Neural cell (in vitro differentiated cells): ENCODE measurements at regions not wholly inside any gene's neighbourhood (a gene's known extent, or its start where the extent isn't known, plus 50 kb on each side); places are given as distances from the start of the nearest gene placed in this dataset.

Experiments
- H2AFZ ChIP-seq: fragments of 200-600, 300-800 bp; sonication (generic), shearing (Covaris generic); 2 replicates; pipeline ENCODE4 v1.6.0; 2014; ENCODE audit warnings: low read depth, mild to moderate bottlenecking, antibody characterized with exemption, low read length, moderate library complexity
- H3F3A ChIP-seq: fragments of 200-600 bp; shearing (Covaris generic); 2 replicates; pipeline ENCODE4 v1.6.1; 2016; ENCODE audit warnings: mild to moderate bottlenecking, moderate library complexity, mixed read lengths, antibody characterized with exemption, low read length; ENCODE audit not compliant: insufficient read depth, poor library complexity, severe bottlenecking
- H3K27ac ChIP-seq: fragments of 200-600, 300-800 bp; sonication (generic), shearing (Covaris generic); 2 replicates; pipeline ENCODE4 v1.5.1; 2014; ENCODE audit warnings: mild to moderate bottlenecking, low read length, moderate library complexity
- H3K27me3 ChIP-seq: fragments of 300-800, 200-600 bp; sonication (generic), shearing (Covaris generic); 2 replicates; pipeline ENCODE4 v1.6.0; 2014; ENCODE audit warnings: mild to moderate bottlenecking, low read depth, low read length, moderate library complexity; ENCODE audit not compliant: insufficient read depth
- H3K36me3 ChIP-seq: fragments of 300-800, 200-600 bp; sonication (generic), shearing (Covaris generic); 2 replicates; pipeline ENCODE4 v1.5.1; 2014; ENCODE audit warnings: mild to moderate bottlenecking, antibody characterized with exemption, low read length, moderate library complexity; ENCODE audit not compliant: insufficient read depth
- H3K4me2 ChIP-seq: fragments of 300-800, 200-600 bp; sonication (generic), shearing (Covaris generic); 2 replicates; pipeline ENCODE4 v1.6.0; 2014; ENCODE audit warnings: mild to moderate bottlenecking, low read length
- H3K4me3 ChIP-seq: fragments of 300-800, 200-600 bp; sonication (generic), shearing (Covaris generic); 2 replicates; pipeline ENCODE4 v1.5.1; 2014; ENCODE audit warnings: mild to moderate bottlenecking, low read length, moderate library complexity
- H3K79me2 ChIP-seq: fragments of 200-600 bp; shearing (Covaris generic); replicated peaks from 2 replicates; pipeline ENCODE4 v1.6.0; 2014; ENCODE audit warnings: mild to moderate bottlenecking, low read length, moderate library complexity; ENCODE audit not compliant: insufficient read depth
- H3K9ac ChIP-seq: fragments of 300-800, 200-600 bp; sonication (generic), shearing (Covaris generic); 2 replicates; pipeline ENCODE4 v1.6.1; 2016; ENCODE audit warnings: mild to moderate bottlenecking, low read length, mixed read lengths
- H3K9me2 ChIP-seq: fragments of 200-600 bp; shearing (Covaris generic); 2 replicates; pipeline ENCODE4 v1.6.1; 2016; ENCODE audit warnings: mild to moderate bottlenecking, low read length, mixed read lengths; ENCODE audit not compliant: insufficient read depth
- H3K9me3 ChIP-seq: fragments of 200-600, 300-800 bp; sonication (generic), shearing (Covaris generic); 2 replicates; pipeline ENCODE4 v1.6.1; 2016; ENCODE audit warnings: mild to moderate bottlenecking, mixed run types, low read length, moderate library complexity, mixed read lengths
- H4K20me1 ChIP-seq: fragments of 200-600 bp; shearing (Covaris generic); 2 replicates; pipeline ENCODE4 v1.6.1; 2016; ENCODE audit warnings: mild to moderate bottlenecking, mixed run types; ENCODE audit not compliant: insufficient read depth
- EP300 ChIP-seq: fragments of 450-650 bp; conservative IDR thresholded peaks from 2 replicates; pipeline ENCODE4 v1.6.1; 2014; ENCODE audit warnings: antibody characterized with exemption, mild to moderate bottlenecking, moderate library complexity; ENCODE audit not compliant: poor library complexity, severe bottlenecking
- EZH2 ChIP-seq: fragments of 200-600, 300-800 bp; shearing (Covaris generic), sonication (generic); IDR thresholded peaks from 2 replicates; pipeline ENCODE4 v1.6.1; 2014; ENCODE audit warnings: antibody characterized with exemption, low read length, borderline replicate concordance, mild to moderate bottlenecking; ENCODE audit not compliant: insufficient read depth, poor library complexity, severe bottlenecking
- MXI1 ChIP-seq: fragments of 450-650 bp; conservative IDR thresholded peaks from 2 replicates; pipeline ENCODE4 v1.6.1; 2014; ENCODE audit warnings: antibody characterized with exemption, mild to moderate bottlenecking; ENCODE audit not compliant: poor library complexity, severe bottlenecking
- POLR2AphosphoS5 ChIP-seq: IDR thresholded peaks from 2 replicates; pipeline ENCODE4 v1.6.1; 2012
- RAD21 ChIP-seq: fragments of 450-650 bp; conservative IDR thresholded peaks from 2 replicates; pipeline ENCODE4 v1.6.1; 2014; ENCODE audit warnings: antibody characterized with exemption, mild to moderate bottlenecking, moderate library complexity
- SMC3 ChIP-seq: fragments of 450-650 bp; conservative IDR thresholded peaks from 2 replicates; pipeline ENCODE4 v1.6.1; 2014; ENCODE audit warnings: antibody characterized with exemption, mild to moderate bottlenecking, moderate library complexity; ENCODE audit not compliant: poor library complexity
- TAF1 ChIP-seq: IDR thresholded peaks from 2 replicates; pipeline ENCODE4 v1.6.1; 2012; ENCODE audit warnings: low read depth
- TF ChIP-seq, protein P1 (sequence below): IDR thresholded peaks from 2 replicates; pipeline ENCODE4 v1.6.1; 2012; ENCODE audit warnings: borderline replicate concordance
- TF ChIP-seq, protein P2 (sequence below): fragments of 450-650 bp; IDR thresholded peaks from 2 replicates; pipeline ENCODE4 v1.5.1; 2014; ENCODE audit warnings: antibody characterized with exemption, mild to moderate bottlenecking, moderate library complexity; ENCODE audit not compliant: poor library complexity, severe bottlenecking

DNA sequence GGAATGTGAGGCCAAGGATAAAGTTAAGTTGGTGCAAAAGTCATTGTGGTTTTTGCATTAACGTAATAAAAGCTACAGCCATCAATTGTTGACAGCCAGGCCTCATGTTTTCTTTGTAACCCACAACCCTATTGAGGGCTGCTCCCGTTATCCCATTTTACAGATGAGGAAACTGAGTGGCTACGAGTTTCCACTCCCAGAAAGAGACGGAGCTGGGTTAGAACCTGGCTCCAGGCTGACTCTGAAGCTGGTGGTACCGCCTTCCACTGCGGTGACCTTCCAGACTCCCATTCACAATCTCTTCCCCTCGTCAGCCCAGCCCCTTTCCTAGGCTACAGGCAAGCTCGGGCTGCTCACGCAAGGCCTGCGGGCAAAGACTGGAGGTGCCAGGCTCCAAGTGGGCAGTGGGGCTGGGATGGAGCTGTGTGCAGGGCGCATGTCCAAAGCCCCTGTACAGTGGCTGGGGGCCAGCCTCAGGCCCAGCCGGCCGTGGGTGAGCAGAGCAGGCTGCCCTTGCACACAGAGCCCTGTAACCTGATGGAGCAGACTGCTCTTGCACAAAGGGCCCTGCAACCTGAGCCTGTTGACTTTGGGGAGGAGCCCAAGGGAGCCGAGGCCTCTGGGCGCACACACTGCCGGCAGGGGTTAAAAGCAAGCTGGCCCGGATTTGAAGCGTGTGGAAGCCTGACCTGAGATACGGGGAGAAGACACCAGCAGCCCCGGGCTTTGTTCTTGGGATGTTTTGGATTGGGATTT lies 97.4 kb upstream of the TMPRSS2 start:
- Histone ChIP-seq H3K4me2 (no peak overlapping the region), H3K36me3 (no peaks in the 10 kb centered on the region), H3K9me2 (no peaks in the 10 kb centered on the region), H3K79me2 (no peaks in the 10 kb centered on the region), H3K27ac (no peak overlapping the region), H2AFZ (no peak overlapping the region), H3K27me3 (no peaks in the 10 kb centered on the region), H3F3A (no peaks in the 10 kb centered on the region), H3K9ac (no peak overlapping the region), H3K9me3 (no peaks in the 10 kb centered on the region), H3K4me3 (no peak overlapping the region), H4K20me1 (no peaks in the 10 kb centered on the region)
- TF ChIP-seq, protein P1, sequence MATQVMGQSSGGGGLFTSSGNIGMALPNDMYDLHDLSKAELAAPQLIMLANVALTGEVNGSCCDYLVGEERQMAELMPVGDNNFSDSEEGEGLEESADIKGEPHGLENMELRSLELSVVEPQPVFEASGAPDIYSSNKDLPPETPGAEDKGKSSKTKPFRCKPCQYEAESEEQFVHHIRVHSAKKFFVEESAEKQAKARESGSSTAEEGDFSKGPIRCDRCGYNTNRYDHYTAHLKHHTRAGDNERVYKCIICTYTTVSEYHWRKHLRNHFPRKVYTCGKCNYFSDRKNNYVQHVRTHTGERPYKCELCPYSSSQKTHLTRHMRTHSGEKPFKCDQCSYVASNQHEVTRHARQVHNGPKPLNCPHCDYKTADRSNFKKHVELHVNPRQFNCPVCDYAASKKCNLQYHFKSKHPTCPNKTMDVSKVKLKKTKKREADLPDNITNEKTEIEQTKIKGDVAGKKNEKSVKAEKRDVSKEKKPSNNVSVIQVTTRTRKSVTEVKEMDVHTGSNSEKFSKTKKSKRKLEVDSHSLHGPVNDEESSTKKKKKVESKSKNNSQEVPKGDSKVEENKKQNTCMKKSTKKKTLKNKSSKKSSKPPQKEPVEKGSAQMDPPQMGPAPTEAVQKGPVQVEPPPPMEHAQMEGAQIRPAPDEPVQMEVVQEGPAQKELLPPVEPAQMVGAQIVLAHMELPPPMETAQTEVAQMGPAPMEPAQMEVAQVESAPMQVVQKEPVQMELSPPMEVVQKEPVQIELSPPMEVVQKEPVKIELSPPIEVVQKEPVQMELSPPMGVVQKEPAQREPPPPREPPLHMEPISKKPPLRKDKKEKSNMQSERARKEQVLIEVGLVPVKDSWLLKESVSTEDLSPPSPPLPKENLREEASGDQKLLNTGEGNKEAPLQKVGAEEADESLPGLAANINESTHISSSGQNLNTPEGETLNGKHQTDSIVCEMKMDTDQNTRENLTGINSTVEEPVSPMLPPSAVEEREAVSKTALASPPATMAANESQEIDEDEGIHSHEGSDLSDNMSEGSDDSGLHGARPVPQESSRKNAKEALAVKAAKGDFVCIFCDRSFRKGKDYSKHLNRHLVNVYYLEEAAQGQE = no peak
- TF ChIP-seq MXI1 = no peak
- TF ChIP-seq POLR2AphosphoS5 = no peak
- no peak for TF ChIP-seq RAD21
- TF ChIP-seq, protein P2, sequence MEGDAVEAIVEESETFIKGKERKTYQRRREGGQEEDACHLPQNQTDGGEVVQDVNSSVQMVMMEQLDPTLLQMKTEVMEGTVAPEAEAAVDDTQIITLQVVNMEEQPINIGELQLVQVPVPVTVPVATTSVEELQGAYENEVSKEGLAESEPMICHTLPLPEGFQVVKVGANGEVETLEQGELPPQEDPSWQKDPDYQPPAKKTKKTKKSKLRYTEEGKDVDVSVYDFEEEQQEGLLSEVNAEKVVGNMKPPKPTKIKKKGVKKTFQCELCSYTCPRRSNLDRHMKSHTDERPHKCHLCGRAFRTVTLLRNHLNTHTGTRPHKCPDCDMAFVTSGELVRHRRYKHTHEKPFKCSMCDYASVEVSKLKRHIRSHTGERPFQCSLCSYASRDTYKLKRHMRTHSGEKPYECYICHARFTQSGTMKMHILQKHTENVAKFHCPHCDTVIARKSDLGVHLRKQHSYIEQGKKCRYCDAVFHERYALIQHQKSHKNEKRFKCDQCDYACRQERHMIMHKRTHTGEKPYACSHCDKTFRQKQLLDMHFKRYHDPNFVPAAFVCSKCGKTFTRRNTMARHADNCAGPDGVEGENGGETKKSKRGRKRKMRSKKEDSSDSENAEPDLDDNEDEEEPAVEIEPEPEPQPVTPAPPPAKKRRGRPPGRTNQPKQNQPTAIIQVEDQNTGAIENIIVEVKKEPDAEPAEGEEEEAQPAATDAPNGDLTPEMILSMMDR = no peak
- no peak for TF ChIP-seq TAF1
- TF ChIP-seq EZH2 = no peak
- no peak for TF ChIP-seq SMC3

DNA sequence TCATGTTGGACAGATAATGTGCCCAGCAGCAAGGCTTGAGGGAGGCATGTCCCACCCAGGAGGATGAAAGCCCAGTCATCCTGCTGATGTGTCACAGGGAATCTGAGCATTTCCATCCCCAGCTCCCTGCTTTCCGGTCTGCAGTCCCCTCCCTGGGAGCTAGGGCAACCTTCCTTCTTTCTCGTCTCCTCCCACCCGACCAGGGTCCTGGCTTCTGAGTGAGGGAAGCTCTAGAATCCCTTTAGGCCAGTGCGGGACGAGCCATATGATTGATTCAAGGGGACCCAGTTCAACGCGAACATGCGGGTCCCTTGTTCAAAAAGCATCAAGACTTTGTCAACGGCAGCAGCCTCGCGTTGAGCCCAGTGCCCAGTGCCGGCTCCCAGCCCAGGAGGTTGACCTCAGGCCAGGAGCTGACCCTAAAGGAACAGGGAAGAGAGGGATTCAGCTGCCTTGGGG lies 96.7 kb upstream of the TMPRSS2 start:
- H3K9me3 ChIP-seq = no peaks in the 10 kb centered on the region
- H3K4me3 ChIP-seq = no peak overlapping the region
- H3K27ac ChIP-seq = no peak overlapping the region
- H3K36me3 ChIP-seq = no peaks in the 10 kb centered on the region
- no peaks in the 10 kb centered on the region for H3K79me2 ChIP-seq
- no peak overlapping the region for H3K9ac ChIP-seq
- H3F3A ChIP-seq = no peaks in the 10 kb centered on the region
- no peak for TF ChIP-seq MXI1
- no peak for TF ChIP-seq RAD21
- no peak for TF ChIP-seq EP300
- no peak for TF ChIP-seq EZH2
- no peak for TF ChIP-seq SMC3
- TF ChIP-seq, protein P2 = no peak
- TF ChIP-seq, protein P1 = no peak
- no peak for TF ChIP-seq TAF1
- no peak for TF ChIP-seq POLR2AphosphoS5
- no peaks in the 10 kb centered on the region for H3K9me2 ChIP-seq
- no peak overlapping the region for H3K4me2 ChIP-seq
- no peaks in the 10 kb centered on the region for H3K27me3 ChIP-seq
- H4K20me1 ChIP-seq = no peaks in the 10 kb centered on the region
- no peak overlapping the region for H2AFZ ChIP-seq
